GM21360 (cell line): ENCODE measurements at regions not wholly inside any gene's neighbourhood (a gene's known extent, or its start where the extent isn't known, plus 50 kb on each side); places are given as distances from the start of the nearest gene placed in this dataset.
"Not testable (repeated sequence)": the region's sequence is repeated elsewhere in the genome, so short reads cannot be mapped to it uniquely, and the experiment has no call there.

Experiments
- ATAC-seq: cut with Tn5 transposase; IDR thresholded peaks from one replicate; pipeline ENCODE4 v1.9.1; 2021; ENCODE audit warnings: mild to moderate bottlenecking, moderate library complexity; ENCODE audit not compliant: unreplicated experiment

- ATAC-seq = no peak
Observed at GRCh38 chr5:8525819-8526218, 656.9 kb downstream of the MTRR start.

- ATAC-seq = no peak
Observed at GRCh38 chr5:8528106-8528505, 659.2 kb downstream of the MTRR start.

GRCh38 chr5:8538821-8539220, 669.9 kb downstream of the MTRR start:
- ATAC-seq = no peak

- ATAC-seq = no peak
Observed at GRCh38 chr5:8540317-8540716, 671.4 kb downstream of the MTRR start.

- ATAC-seq = no peak
Observed at GRCh38 chr5:8550921-8551320, 682.0 kb downstream of the MTRR start.

GRCh38 chr5:8553364-8553763, 684.4 kb downstream of the MTRR start:
- no peak for ATAC-seq

GRCh38 chr5:8557728-8558127, 688.8 kb downstream of the MTRR start:
- ATAC-seq = no peak

GRCh38 chr5:8560776-8561175, 691.8 kb downstream of the MTRR start:
- ATAC-seq = no peak

- ATAC-seq = no peak
Observed at GRCh38 chr5:8561224-8561840, 692.4 kb downstream of the MTRR start.

GRCh38 chr5:8561854-8562253, 692.9 kb downstream of the MTRR start:
- ATAC-seq = no peak

- not testable (repeated sequence) for ATAC-seq
Observed at GRCh38 chr5:8563540-8563939, 694.6 kb downstream of the MTRR start.

- ATAC-seq = no peak
Observed at GRCh38 chr5:8568858-8569257, 699.9 kb downstream of the MTRR start.

- ATAC-seq = no peak
Observed at GRCh38 chr5:8570528-8570927, 701.6 kb downstream of the MTRR start.

- ATAC-seq = no peak
Observed at GRCh38 chr5:8576178-8576577, 707.2 kb downstream of the MTRR start.

GRCh38 chr5:8577792-8578191, 708.8 kb downstream of the MTRR start:
- peak; percentile 96 for ATAC-seq

GRCh38 chr5:8580298-8580697, 711.4 kb downstream of the MTRR start:
- no peak for ATAC-seq

- ATAC-seq = no peak
Observed at GRCh38 chr5:8581047-8581446, 712.1 kb downstream of the MTRR start.

- no peak for ATAC-seq
Observed at GRCh38 chr5:8585230-8586018, 716.5 kb downstream of the MTRR start.

- ATAC-seq = no peak
Observed at GRCh38 chr5:8590959-8591358, 722.0 kb downstream of the MTRR start.

GRCh38 chr5:8598356-8598755, 729.4 kb downstream of the MTRR start:
- ATAC-seq = no peak

- ATAC-seq = no peak
Observed at GRCh38 chr5:8598996-8599395, 730.0 kb downstream of the MTRR start.

- ATAC-seq = no peak
Observed at GRCh38 chr5:8600843-8601242, 731.9 kb downstream of the MTRR start.
